DOHH2 (cell line): ENCODE measurements at regions not wholly inside any gene's neighbourhood (a gene's known extent, or its start where the extent isn't known, plus 50 kb on each side); places are given as distances from the start of the nearest gene placed in this dataset.
A peak's percentile ranks its signal among the peaks of the same experiment; 100 is the strongest.
"Not testable (repeated sequence)": the region's sequence is repeated elsewhere in the genome, so short reads cannot be mapped to it uniquely, and the experiment has no call there.

Experiments
- H3F3A ChIP-seq: fragments of 200-600 bp; sonication (generic), shearing (Covaris generic); 2 replicates; pipeline ENCODE4 v1.6.0; 2016; ENCODE audit warnings: antibody characterized with exemption, mild to moderate bottlenecking; ENCODE audit not compliant: control insufficient read depth, insufficient read depth
- H3K27ac ChIP-seq: fragments of 200-600 bp; sonication (generic); 2 replicates; pipeline ENCODE4 v1.5.1; 2014; ENCODE audit warnings: low read depth, mild to moderate bottlenecking, low read length, moderate library complexity
- H3K27me3 ChIP-seq: fragments of 200-600 bp; sonication (generic); 2 replicates; pipeline ENCODE4 v1.6.1; 2014; ENCODE audit warnings: mild to moderate bottlenecking, low read length, mixed read lengths; ENCODE audit not compliant: control insufficient read depth
- H3K36me3 ChIP-seq: fragments of 200-600 bp; sonication (generic); 2 replicates; pipeline ENCODE4 v1.6.1; 2014; ENCODE audit warnings: mild to moderate bottlenecking, low read length, moderate library complexity, mixed read lengths; ENCODE audit not compliant: control insufficient read depth
- H3K4me1 ChIP-seq: fragments of 200-600 bp; sonication (generic); 2 replicates; pipeline ENCODE4 v1.6.1; 2014; ENCODE audit warnings: mild to moderate bottlenecking, low read length, mixed read lengths; ENCODE audit not compliant: control insufficient read depth
- H3K4me2 ChIP-seq: fragments of 200-600 bp; sonication (generic); 2 replicates; pipeline ENCODE4 v1.6.0; 2014; ENCODE audit warnings: mild to moderate bottlenecking, low read length, moderate library complexity
- H3K4me3 ChIP-seq: fragments of 200-600 bp; sonication (generic); 2 replicates; pipeline ENCODE4 v1.5.1; 2014; ENCODE audit warnings: mild to moderate bottlenecking, low read length, mixed read lengths
- H3K79me2 ChIP-seq: fragments of 200-600 bp; sonication (generic); 2 replicates; pipeline ENCODE4 v1.6.1; 2014; ENCODE audit warnings: mild to moderate bottlenecking, low read length, mixed read lengths; ENCODE audit not compliant: control insufficient read depth
- H3K9me2 ChIP-seq: fragments of 200-600 bp; sonication (generic); replicated peaks from 2 replicates; pipeline ENCODE4 v1.6.1; 2014; ENCODE audit warnings: mild to moderate bottlenecking, low read length, mixed read lengths; ENCODE audit not compliant: control insufficient read depth
- H3K9me3 ChIP-seq: fragments of 200-600 bp; sonication (generic); 2 replicates; pipeline ENCODE4 v1.6.1; 2014; ENCODE audit warnings: antibody characterized with exemption, low read length, mixed read lengths; ENCODE audit not compliant: control insufficient read depth, insufficient read depth
- H4K20me1 ChIP-seq: fragments of 200-600 bp; sonication (generic); 2 replicates; pipeline ENCODE4 v1.6.0; 2014; ENCODE audit warnings: low read depth, mild to moderate bottlenecking, antibody characterized with exemption, low read length, moderate library complexity; ENCODE audit not compliant: control insufficient read depth, insufficient read depth
- CTCF ChIP-seq: fragments of 200-600 bp; sonication (generic); IDR thresholded peaks from one replicate; pipeline ENCODE4 v1.5.1; 2014; ENCODE audit warnings: antibody characterized with exemption, mild to moderate bottlenecking, low read depth, low read length; ENCODE audit not compliant: poor library complexity, severe bottlenecking
- EZH2phosphoT487 ChIP-seq: fragments of 200-600 bp; sonication (generic); IDR thresholded peaks from 2 replicates; pipeline ENCODE4 v1.6.1; 2017; ENCODE audit warnings: borderline replicate concordance, mild to moderate bottlenecking, antibody characterized with exemption, low read length, moderate library complexity, mixed read lengths

- H3K4me1 ChIP-seq = peaks cover 57% of the 10 kb centered on the region
- H3K4me3 ChIP-seq = peak overlapping the region; percentile 69
- peak overlapping the region; percentile 86 for H3K27ac ChIP-seq
- peaks cover 7% of the 10 kb centered on the region; the same call in 1 of the 2 replicates for H3F3A ChIP-seq
- H3K79me2 ChIP-seq = peaks cover 41% of the 10 kb centered on the region
- H3K4me2 ChIP-seq = peak overlapping the region; percentile 79
- H3K9me3 ChIP-seq = no peaks in the 10 kb centered on the region
- no peaks in the 10 kb centered on the region for H3K27me3 ChIP-seq
- no peaks in the 10 kb centered on the region for H3K9me2 ChIP-seq
- no peaks in the 10 kb centered on the region for H4K20me1 ChIP-seq
- peaks cover 26% of the 10 kb centered on the region for H3K36me3 ChIP-seq
- TF ChIP-seq CTCF (no peak), EZH2phosphoT487 (no peak)
Observed at GRCh38 chr1:199020904-199021303, 382.1 kb downstream of the PTPRC start.

GRCh38 chr1:199029401-199029800, 390.6 kb downstream of the PTPRC start:
- H3K4me2 ChIP-seq = no peak overlapping the region
- H3K4me3 ChIP-seq = no peak overlapping the region
- no peaks in the 10 kb centered on the region for H3K36me3 ChIP-seq
- H4K20me1 ChIP-seq = no peaks in the 10 kb centered on the region
- no peaks in the 10 kb centered on the region for H3K9me2 ChIP-seq
- H3K79me2 ChIP-seq = no peaks in the 10 kb centered on the region
- H3K4me1 ChIP-seq = peaks cover 39% of the 10 kb centered on the region
- H3K27ac ChIP-seq = no peak overlapping the region
- H3F3A ChIP-seq = peaks cover 6% of the 10 kb centered on the region; the same call in 1 of the 2 replicates
- no peaks in the 10 kb centered on the region for H3K27me3 ChIP-seq
- TF ChIP-seq CTCF = no peak
- TF ChIP-seq EZH2phosphoT487 = no peak
- no peaks in the 10 kb centered on the region; the same call in 1 of the 2 replicates for H3K9me3 ChIP-seq

- TF ChIP-seq CTCF = no peak
- TF ChIP-seq EZH2phosphoT487 = no peak
- H3K9me3 ChIP-seq = no peaks in the 10 kb centered on the region; the same call in 1 of the 2 replicates
- H3K4me2 ChIP-seq = no peak overlapping the region
- peaks cover 6% of the 10 kb centered on the region; the same call in 1 of the 2 replicates for H3F3A ChIP-seq
- H3K27ac ChIP-seq = no peak overlapping the region
- H3K36me3 ChIP-seq = no peaks in the 10 kb centered on the region
- no peaks in the 10 kb centered on the region for H3K79me2 ChIP-seq
- H3K4me3 ChIP-seq = no peak overlapping the region
- no peaks in the 10 kb centered on the region for H4K20me1 ChIP-seq
- H3K4me1 ChIP-seq = peaks cover 43% of the 10 kb centered on the region
- H3K27me3 ChIP-seq = no peaks in the 10 kb centered on the region
- no peaks in the 10 kb centered on the region for H3K9me2 ChIP-seq
Observed at GRCh38 chr1:199029855-199030254, 391.0 kb downstream of the PTPRC start.

GRCh38 chr1:199030541-199030940, 391.7 kb downstream of the PTPRC start:
- H4K20me1 ChIP-seq, H3K9me3 ChIP-seq, H3K4me2 ChIP-seq, H3K9me2 ChIP-seq, H3K27ac ChIP-seq, H3K27me3 ChIP-seq, H3K4me3 ChIP-seq, H3F3A ChIP-seq, H3K36me3 ChIP-seq, H3K79me2 ChIP-seq: not testable (repeated sequence)
- peaks cover 50% of the 10 kb centered on the region for H3K4me1 ChIP-seq

GRCh38 chr1:199031170-199031569, 392.3 kb downstream of the PTPRC start:
- not testable (repeated sequence) for H3K4me3 ChIP-seq, H3K79me2 ChIP-seq, H3K4me2 ChIP-seq, H3K27me3 ChIP-seq, H3K36me3 ChIP-seq, H3K9me2 ChIP-seq, H3K9me3 ChIP-seq, H3K27ac ChIP-seq, H3F3A ChIP-seq, H4K20me1 ChIP-seq
- peaks cover 57% of the 10 kb centered on the region for H3K4me1 ChIP-seq

GRCh38 chr1:199032479-199032878, 393.6 kb downstream of the PTPRC start:
- not testable (repeated sequence) for H3K9me3 ChIP-seq, H3K36me3 ChIP-seq, H3K27me3 ChIP-seq, H3K4me3 ChIP-seq, H3K27ac ChIP-seq, H3K79me2 ChIP-seq, H3K4me2 ChIP-seq, H4K20me1 ChIP-seq, H3K9me2 ChIP-seq, H3F3A ChIP-seq
- peaks cover 60% of the 10 kb centered on the region for H3K4me1 ChIP-seq
